ENCODE measurements at regions not wholly inside any gene's neighbourhood (a gene's known extent, or its start where the extent isn't known, plus 50 kb on each side); places are given as distances from the start of the nearest gene placed in this dataset.

DNA sequence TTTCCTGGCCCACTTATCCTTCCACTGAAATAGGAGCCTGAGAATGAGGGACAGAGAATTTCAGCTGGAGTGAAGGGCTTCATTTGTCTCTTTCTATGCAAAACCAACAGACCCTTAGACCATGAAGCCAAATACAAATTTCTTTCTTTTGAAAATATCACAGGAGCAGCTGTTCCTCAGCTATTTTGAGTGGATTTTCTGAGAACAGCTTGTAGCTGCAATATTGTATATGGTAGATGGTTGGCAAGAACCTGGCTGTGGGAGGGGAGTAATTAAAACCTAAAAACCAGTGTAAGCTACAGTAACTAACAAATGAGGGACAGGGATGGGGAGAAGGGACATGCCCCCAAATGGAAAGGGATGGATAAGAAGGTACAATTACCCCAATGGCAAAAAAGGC is 350.3 kb upstream of the CDH20 start:
- Histone ChIP-seq H3K18ac (ENCODE audit: extremely low read depth, low read length) (no peak overlapping the region), H3K23ac (ENCODE audit: insufficient read length) (no peak overlapping the region), H3K4me1 (replicated peaks in 1 of 4; ENCODE audit: control insufficient read depth in 3 of 4, insufficient read depth in 4 of 4, low read length in 3 of 4) (peaks cover 0 to 2% (median 0%) of the 10 kb centered on the region in 4 experiments; a peak in 1 of 7 replicates), H4K20me1 (replicated peaks in 1 of 2; ENCODE audit: control insufficient read depth in 1 of 2, insufficient read depth in 2 of 2, low read length in 2 of 2) (no peaks in the 10 kb centered on the region), H3K79me2 (ENCODE audit: control insufficient read depth in 1 of 2, insufficient read depth in 2 of 2, low read length in 2 of 2) (no peaks in the 10 kb centered on the region), H3K9me3 (ENCODE audit: insufficient read depth in 2 of 2, low read depth in 1 of 2, low read length in 1 of 2) (0 out of 4 replicates have a peak, but pooled peaks cover 0 to 6% of the 10 kb centered on the region in 2 experiments), H3K36me3 (ENCODE audit: control insufficient read depth in 2 of 4, insufficient read depth in 4 of 4, low read length in 3 of 4) (no peaks in the 10 kb centered on the region), H2BK20ac (ENCODE audit: low read length) (no peak overlapping the region), H2AFZ (ENCODE audit: low read length) (no peak overlapping the region), H3K4me3 (ENCODE audit: extremely low read depth in 1 of 4, insufficient read depth in 2 of 4, low read depth in 3 of 4, low read length in 4 of 4) (no peak overlapping the region), H2AK5ac (ENCODE audit: low read depth, low read length) (no peak overlapping the region), H2BK15ac (ENCODE audit: low read length) (no peak overlapping the region), H4K8ac (ENCODE audit: extremely low read depth, insufficient read depth, low read length) (no peak overlapping the region), H4K5ac (ENCODE audit: insufficient read length, low read depth, low read length) (no peak overlapping the region), H3K9ac (replicated peaks in 1 of 4; ENCODE audit: extremely low read depth in 1 of 4, low read depth in 3 of 4, low read length in 3 of 4) (no peak overlapping the region), H2BK120ac (replicated peaks; ENCODE audit: low read depth, low read length) (no peak overlapping the region), H2BK12ac (ENCODE audit: low read depth, low read length) (no peak overlapping the region), H3K56ac (replicated peaks; ENCODE audit: insufficient read length, low read depth, low read length) (no peak overlapping the region), H3K27ac (ENCODE audit: low read depth, low read length) (no peak overlapping the region), H3K4me2 (ENCODE audit: insufficient read depth in 1 of 2, low read depth in 2 of 2, low read length in 2 of 2) (no peak overlapping the region), H3K23me2 (ENCODE audit: low read depth, low read length) (no peaks in the 10 kb centered on the region), H3K79me1 (ENCODE audit: low read depth, low read length) (no peaks in the 10 kb centered on the region), H3K27me3 (replicated peaks in 1 of 4; ENCODE audit: control insufficient read depth in 3 of 4, extremely low read depth in 1 of 4, insufficient read depth in 3 of 4, low read length in 3 of 4) (no peaks in the 10 kb centered on the region), H4K91ac (replicated peaks; ENCODE audit: insufficient read length, low read length) (no peak overlapping the region), H2BK5ac (ENCODE audit: low read depth, low read length) (no peak overlapping the region), H3K4ac (replicated peaks; ENCODE audit: insufficient read length, low read depth, low read length) (no peak overlapping the region), H3K14ac (ENCODE audit: insufficient read length) (no peak overlapping the region)
- TF ChIP-seq CBX8 (IDR thresholded peaks at IDR 0.05; ENCODE audit: borderline replicate concordance, low read depth, low read length) (no peak), EZH2 (IDR thresholded peaks at IDR 0.05; ENCODE audit: low read depth, low read length, severe bottlenecking) (no peak), KDM1A (IDR thresholded peaks at IDR 0.05; ENCODE audit: borderline replicate concordance, low read length) (no peak), CHD1 (IDR thresholded peaks at IDR 0.05; ENCODE audit: low read depth, low read length) (no peak), RXRA (IDR thresholded peaks at IDR 0.05; ENCODE audit: insufficient read depth, low read depth, low read length) (no peak), FOSL1 (IDR thresholded peaks at IDR 0.05; ENCODE audit: insufficient read depth, low read depth, low read length) (no peak), HDAC6 (IDR thresholded peaks at IDR 0.05; ENCODE audit: low read depth, low read length) (no peak), POLR2A (IDR thresholded peaks at IDR 0.05; ENCODE audit: control extremely low read depth in 1 of 2, low read depth in 2 of 2, low read length in 2 of 2) (no peak), CTBP2 (IDR thresholded peaks at IDR 0.05; ENCODE audit: borderline replicate concordance, insufficient read depth, insufficient read length, low read length) (no peak), SUZ12 (IDR thresholded peaks at IDR 0.05; ENCODE audit: low read length) (no peak), SRF (IDR thresholded peaks at IDR 0.05; ENCODE audit: low read depth, low read length) (no peak), CHD2 (IDR thresholded peaks at IDR 0.05; ENCODE audit: low read length) (no peak), RNF2 (IDR thresholded peaks at IDR 0.05; ENCODE audit: borderline replicate concordance, low read depth, low read length, missing control alignments, poor library complexity, severe bottlenecking) (no peak), CBX5 (IDR thresholded peaks at IDR 0.05; ENCODE audit: low read depth, low read length) (no peak)
- TF ChIP-seq, protein P1, sequence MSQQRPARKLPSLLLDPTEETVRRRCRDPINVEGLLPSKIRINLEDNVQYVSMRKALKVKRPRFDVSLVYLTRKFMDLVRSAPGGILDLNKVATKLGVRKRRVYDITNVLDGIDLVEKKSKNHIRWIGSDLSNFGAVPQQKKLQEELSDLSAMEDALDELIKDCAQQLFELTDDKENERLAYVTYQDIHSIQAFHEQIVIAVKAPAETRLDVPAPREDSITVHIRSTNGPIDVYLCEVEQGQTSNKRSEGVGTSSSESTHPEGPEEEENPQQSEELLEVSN (IDR thresholded peaks at IDR 0.05): no peak
- CTCF ChIA-PET (ENCODE audit: partially characterized antibody): no interaction called here
- POLR2A ChIA-PET (ENCODE audit: partially characterized antibody): no interaction called here
- DNase-seq (ENCODE audit: low read depth in 1 of 2, low spot score in 2 of 2) (no peak), FAIRE-seq (no peak)

All from H1 (cell line).